PC-3 (cell line): ENCODE measurements at regions not wholly inside any gene's neighbourhood (a gene's known extent, or its start where the extent isn't known, plus 50 kb on each side); places are given as distances from the start of the nearest gene placed in this dataset.

Experiments used
- EZH2 ChIP-seq: fragments of 300-600 bp; sonication (generic); IDR thresholded peaks from one replicate; pipeline ENCODE4 v1.6.1; 2017; ENCODE audit warnings: antibody characterized with exemption, mild to moderate bottlenecking, low read length; ENCODE audit not compliant: unreplicated experiment
- EZH2phosphoT487 ChIP-seq: fragments of 300-600 bp; sonication (generic); IDR thresholded peaks from 2 replicates; pipeline ENCODE4 v1.6.1; 2018; ENCODE audit warnings: mild to moderate bottlenecking, antibody characterized with exemption, low read length, borderline replicate concordance
- TF ChIP-seq, protein P1 (sequence below): fragments of 300-600 bp; sonication (generic); conservative IDR thresholded peaks from 2 replicates; pipeline ENCODE4 v1.5.1; 2017; ENCODE audit warnings: antibody characterized with exemption, low read depth, mild to moderate bottlenecking, low read length

DNA sequence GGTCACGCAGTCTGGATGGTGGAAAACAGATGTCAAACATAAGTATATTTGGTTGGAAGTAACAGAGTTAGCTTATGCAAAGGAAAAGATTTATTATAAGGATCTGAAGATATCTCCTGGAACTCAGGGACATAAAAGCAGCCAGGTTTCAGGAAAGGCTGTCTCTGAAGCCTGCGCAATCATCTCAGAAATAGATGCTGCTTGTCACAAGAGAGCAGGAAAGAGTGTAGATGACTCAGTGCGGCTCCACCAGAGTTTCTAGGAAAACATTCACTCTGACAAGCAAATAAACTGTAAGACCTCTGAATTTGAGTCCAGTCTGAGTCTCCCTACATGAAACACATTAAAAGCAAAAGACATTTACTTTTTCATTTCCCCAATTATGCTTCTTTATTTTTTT lies 220.4 kb upstream of the HTR2A start:
- TF ChIP-seq EZH2 = no peak
- TF ChIP-seq, protein P1, sequence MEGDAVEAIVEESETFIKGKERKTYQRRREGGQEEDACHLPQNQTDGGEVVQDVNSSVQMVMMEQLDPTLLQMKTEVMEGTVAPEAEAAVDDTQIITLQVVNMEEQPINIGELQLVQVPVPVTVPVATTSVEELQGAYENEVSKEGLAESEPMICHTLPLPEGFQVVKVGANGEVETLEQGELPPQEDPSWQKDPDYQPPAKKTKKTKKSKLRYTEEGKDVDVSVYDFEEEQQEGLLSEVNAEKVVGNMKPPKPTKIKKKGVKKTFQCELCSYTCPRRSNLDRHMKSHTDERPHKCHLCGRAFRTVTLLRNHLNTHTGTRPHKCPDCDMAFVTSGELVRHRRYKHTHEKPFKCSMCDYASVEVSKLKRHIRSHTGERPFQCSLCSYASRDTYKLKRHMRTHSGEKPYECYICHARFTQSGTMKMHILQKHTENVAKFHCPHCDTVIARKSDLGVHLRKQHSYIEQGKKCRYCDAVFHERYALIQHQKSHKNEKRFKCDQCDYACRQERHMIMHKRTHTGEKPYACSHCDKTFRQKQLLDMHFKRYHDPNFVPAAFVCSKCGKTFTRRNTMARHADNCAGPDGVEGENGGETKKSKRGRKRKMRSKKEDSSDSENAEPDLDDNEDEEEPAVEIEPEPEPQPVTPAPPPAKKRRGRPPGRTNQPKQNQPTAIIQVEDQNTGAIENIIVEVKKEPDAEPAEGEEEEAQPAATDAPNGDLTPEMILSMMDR = no peak
- no peak for TF ChIP-seq EZH2phosphoT487
